ENCODE measurements at regions not wholly inside any gene's neighbourhood (a gene's known extent, or its start where the extent isn't known, plus 50 kb on each side); places are given as distances from the start of the nearest gene placed in this dataset.

DNA sequence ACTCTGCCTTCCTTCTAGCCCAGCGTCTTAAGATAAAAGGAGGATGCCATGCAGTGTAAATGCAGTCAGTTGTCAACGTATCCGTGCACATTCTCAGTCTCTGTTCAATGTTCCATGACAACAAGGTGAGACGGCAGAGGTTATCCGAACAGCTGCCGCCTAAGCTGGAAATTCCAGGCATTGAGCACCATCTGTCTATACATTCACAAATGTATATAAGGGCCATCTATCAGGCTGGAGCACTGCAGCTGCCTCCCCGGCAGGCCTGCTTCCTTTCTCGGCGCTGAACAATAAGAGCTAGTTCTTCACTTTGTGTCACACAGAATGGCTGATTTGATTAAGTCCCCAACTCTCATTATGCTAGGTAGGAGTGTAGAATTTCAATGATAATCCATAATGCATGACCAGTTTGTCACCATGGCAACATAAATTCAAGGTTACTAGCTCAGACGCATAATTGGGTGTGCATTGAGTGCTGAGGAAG lies 282.2 kb upstream of the SOX11 start (continued):
- TF ChIP-seq ZBTB40 (IDR thresholded peaks at IDR 0.05; ENCODE audit: borderline replicate concordance) (no peak), CEBPB (IDR thresholded peaks at IDR 0.05; ENCODE audit: borderline replicate concordance in 1 of 2, low read depth in 2 of 2, low read length in 2 of 2) (no peak), MYB (IDR thresholded peaks at IDR 0.05; ENCODE audit: borderline replicate concordance, low read depth, low read length) (no peak), ASH2L (IDR thresholded peaks at IDR 0.05; ENCODE audit: borderline replicate concordance, low read depth) (no peak)

- TF ChIP-seq ZNF384 (IDR thresholded peaks at IDR 0.05; ENCODE audit: borderline replicate concordance, low read depth, low read length), result no peak
- no peak for TF ChIP-seq SMAD5 (IDR thresholded peaks at IDR 0.05; ENCODE audit: low read depth)
- no peak for TF ChIP-seq ZNF217 (IDR thresholded peaks at IDR 0.05)
- TF ChIP-seq CHD2 (IDR thresholded peaks at IDR 0.05; ENCODE audit: borderline replicate concordance, low read depth, low read length), result no peak
- TF ChIP-seq, protein P1, sequence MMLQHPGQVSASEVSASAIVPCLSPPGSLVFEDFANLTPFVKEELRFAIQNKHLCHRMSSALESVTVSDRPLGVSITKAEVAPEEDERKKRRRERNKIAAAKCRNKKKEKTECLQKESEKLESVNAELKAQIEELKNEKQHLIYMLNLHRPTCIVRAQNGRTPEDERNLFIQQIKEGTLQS (IDR thresholded peaks at IDR 0.05; ENCODE audit: borderline replicate concordance, extremely low read depth, low read depth, low read length), result no peak
- no peak for TF ChIP-seq E4F1 (IDR thresholded peaks at IDR 0.05; ENCODE audit: borderline replicate concordance, partially characterized antibody)
- TF ChIP-seq PML (IDR thresholded peaks at IDR 0.05; ENCODE audit: low read length), result no peak
- TF ChIP-seq SUZ12 (IDR thresholded peaks at IDR 0.05; ENCODE audit: unreplicated experiment), result no peak
- Histone ChIP-seq H4K20me1 (ENCODE audit: control insufficient read depth, insufficient read depth) (no peaks in the 10 kb centered on the region), H3K79me2 (ENCODE audit: control insufficient read depth, insufficient read depth, low read length) (no peaks in the 10 kb centered on the region), H3K4me3 (no peak overlapping the region), H3K27me3 (replicated peaks in 1 of 2; ENCODE audit: control insufficient read depth in 2 of 2, insufficient read depth in 2 of 2, low read length in 1 of 2) (no peaks in the 10 kb centered on the region), H2AFZ (ENCODE audit: control insufficient read depth, low read depth, low read length) (no peak overlapping the region), H3K4me2 (ENCODE audit: control insufficient read depth, insufficient read depth) (no peak overlapping the region), H3K36me3 (ENCODE audit: control insufficient read depth in 2 of 2, insufficient read depth in 2 of 2, low read length in 1 of 2) (no peaks in the 10 kb centered on the region), H3K27ac (ENCODE audit: control insufficient read depth, insufficient read depth) (no peak overlapping the region), H3K9ac (ENCODE audit: control insufficient read depth, insufficient read depth, low read length) (no peak overlapping the region), H3K4me1 (ENCODE audit: control insufficient read depth, insufficient read depth, low read length) (no peaks in the 10 kb centered on the region), H3K9me3 (replicated peaks; ENCODE audit: control insufficient read depth, insufficient read depth, low read length) (no peaks in the 10 kb centered on the region)
- WGBS (ENCODE audit: insufficient coverage, insufficient replicate concordance, low lambda C conversion rate, missing lambda C conversion rate), result 1% methylated on average over 4 of the region's 4 CpGs
- FAIRE-seq (no peak), ATAC-seq (no peak), DNase-seq (ENCODE audit: low read depth, low spot score) (no peak)
- ChIA-PET CTCF (no interaction called here), RAD21 (ENCODE audit: unreplicated experiment) (no interaction called here), SMC1A (ENCODE audit: uncharacterized antibody, unreplicated experiment) (interaction anchor here (0.5 to 0.8 kb wide), 2 partner anchors 28 to 1861 kb away, joined by 3 to 4 read pairs; no protein-coding TSS in a partner anchor), POLR2A (no interaction called here)
- no TSS peak for BruUV-seq (replicated peaks)
- intact Hi-C loops (cut with micrococcal nuclease; ENCODE audit: unreplicated experiment) (no loop called here), in situ Hi-C loops (cut with MboI) (no loop called here)
Observed at GRCh38 chr2:5410991-5411700, 281.0 kb upstream of the SOX11 start.

Data from GM12878 (cell line).